ENCODE measurements at regions not wholly inside any gene's neighbourhood (a gene's known extent, or its start where the extent isn't known, plus 50 kb on each side); places are given as distances from the start of the nearest gene placed in this dataset.

DNA sequence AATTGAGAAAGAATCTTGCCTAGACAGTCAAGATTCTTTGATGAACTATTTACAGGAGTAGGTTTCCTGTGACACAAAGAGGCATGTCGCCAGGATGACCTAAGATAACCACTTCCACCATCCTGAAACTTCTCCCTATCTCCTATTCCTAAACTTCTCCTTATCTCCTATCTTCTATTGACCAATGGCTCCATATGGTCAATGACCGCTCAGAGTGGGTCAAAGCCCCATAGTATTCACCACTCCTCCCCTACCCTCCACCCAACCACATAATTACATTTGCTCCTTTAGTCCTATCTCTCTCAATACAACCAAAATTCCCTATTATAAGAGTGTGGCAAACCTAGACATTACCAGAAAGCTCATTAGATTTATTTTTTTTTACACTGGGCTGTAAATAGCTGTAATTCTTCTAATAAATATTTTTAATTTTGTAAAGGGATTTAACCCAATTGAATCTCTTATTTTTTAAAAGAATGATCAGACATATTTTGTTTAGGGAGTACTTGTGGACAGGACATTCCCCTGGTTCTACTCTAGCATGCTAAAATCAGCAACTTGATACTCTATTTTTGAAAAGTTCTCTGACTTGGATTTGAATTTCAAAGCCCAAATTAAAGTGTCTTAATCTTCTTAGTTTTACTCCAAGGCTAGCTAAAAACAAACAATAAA, 416.0 kb upstream of the CCNH start:
- no peak for DNase-seq
- H3K9ac ChIP-seq = no peak overlapping the region
- in situ Hi-C loops (cut with MboI) = no loop called here
- no peaks in the 10 kb centered on the region for H3K27me3 ChIP-seq (replicated peaks; ENCODE audit: insufficient read depth)
- no peak overlapping the region for H2AFZ ChIP-seq
- H3K9me3 ChIP-seq (ENCODE audit: low read depth) = no peaks in the 10 kb centered on the region
- H3K4me2 ChIP-seq (ENCODE audit: unreplicated experiment) = no peak overlapping the region
- H3K4me1 ChIP-seq (ENCODE audit: insufficient read depth) = no peaks in the 10 kb centered on the region
- H3K36me3 ChIP-seq (ENCODE audit: low read depth) = no peaks in the 10 kb centered on the region
- H3F3A ChIP-seq (ENCODE audit: insufficient read depth) = no peaks in the 10 kb centered on the region
- no peaks in the 10 kb centered on the region for H4K20me1 ChIP-seq (ENCODE audit: insufficient read depth)
- TF ChIP-seq EZH2 (IDR thresholded peaks at IDR 0.05; ENCODE audit: insufficient read depth, poor library complexity, severe bottlenecking) = no peak
- H3K4me3 ChIP-seq = no peak overlapping the region
- 11 to 19% methylated on average over 2 of the region's 2 CpGs for WGBS, 2 experiments (ENCODE audit: low coverage in 1 of 2, low lambda C conversion rate in 2 of 2, missing lambda C conversion rate in 2 of 2)
- no peak overlapping the region for H3K27ac ChIP-seq
- H3K79me2 ChIP-seq (ENCODE audit: insufficient read depth) = no peaks in the 10 kb centered on the region
- H3K9me2 ChIP-seq (ENCODE audit: insufficient read depth) = no peaks in the 10 kb centered on the region

GRCh38 chr5:87827539-87827938, 414.8 kb upstream of the CCNH start:
- Histone ChIP-seq H3K4me2 (ENCODE audit: unreplicated experiment) (no peak overlapping the region), H3K9me3 (ENCODE audit: low read depth) (no peaks in the 10 kb centered on the region)
- WGBS, 2 experiments (ENCODE audit: low coverage in 1 of 2, low lambda C conversion rate in 2 of 2, missing lambda C conversion rate in 2 of 2) = 20 to 30% methylated on average over 8 of the region's 8 CpGs

GRCh38 chr5:87826507-87826906, 413.8 kb upstream of the CCNH start:
- Histone ChIP-seq H3K36me3 (ENCODE audit: low read depth) (no peaks in the 10 kb centered on the region), H3K9me3 (ENCODE audit: low read depth) (no peaks in the 10 kb centered on the region), H3K9ac (no peak overlapping the region), H3K27me3 (replicated peaks; ENCODE audit: insufficient read depth) (no peaks in the 10 kb centered on the region), H4K20me1 (ENCODE audit: insufficient read depth) (no peaks in the 10 kb centered on the region), H3K4me2 (ENCODE audit: unreplicated experiment) (no peak overlapping the region), H3K4me1 (ENCODE audit: insufficient read depth) (no peaks in the 10 kb centered on the region), H3K27ac (no peak overlapping the region), H3K79me2 (ENCODE audit: insufficient read depth) (no peaks in the 10 kb centered on the region), H2AFZ (no peak overlapping the region), H3K9me2 (ENCODE audit: insufficient read depth) (no peaks in the 10 kb centered on the region), H3F3A (ENCODE audit: insufficient read depth) (no peaks in the 10 kb centered on the region), H3K4me3 (no peak overlapping the region)
- TF ChIP-seq EZH2 (IDR thresholded peaks at IDR 0.05; ENCODE audit: insufficient read depth, poor library complexity, severe bottlenecking) = no peak
- TF ChIP-seq EZH2phosphoT487 (IDR thresholded peaks at IDR 0.05; ENCODE audit: insufficient read depth, low read depth) = no peak
- 11% methylated on average over 3 of the region's 3 CpGs for WGBS, 2 experiments (ENCODE audit: low coverage in 1 of 2, low lambda C conversion rate in 2 of 2, missing lambda C conversion rate in 2 of 2)
- in situ Hi-C loops (cut with MboI) = no loop called here
- DNase-seq = no peak

More at GRCh38 chr5:87827539-87827938, 414.8 kb upstream of the CCNH start:
- peak; percentile 3 for DNase-seq
- Histone ChIP-seq H3K36me3 (ENCODE audit: low read depth) (no peaks in the 10 kb centered on the region), H3K4me3 (no peak overlapping the region), H3K27ac (no peak overlapping the region), H4K20me1 (ENCODE audit: insufficient read depth) (no peaks in the 10 kb centered on the region), H3K9me2 (ENCODE audit: insufficient read depth) (no peaks in the 10 kb centered on the region), H3K4me1 (ENCODE audit: insufficient read depth) (no peaks in the 10 kb centered on the region), H3K9ac (no peak overlapping the region), H3F3A (ENCODE audit: insufficient read depth) (no peaks in the 10 kb centered on the region), H2AFZ (no peak overlapping the region), H3K79me2 (ENCODE audit: insufficient read depth) (no peaks in the 10 kb centered on the region), H3K27me3 (replicated peaks; ENCODE audit: insufficient read depth) (no peaks in the 10 kb centered on the region)
- TF ChIP-seq EZH2phosphoT487 (IDR thresholded peaks at IDR 0.05; ENCODE audit: insufficient read depth, low read depth) (no peak), EZH2 (IDR thresholded peaks at IDR 0.05; ENCODE audit: insufficient read depth, poor library complexity, severe bottlenecking) (no peak)
- in situ Hi-C loops (cut with MboI) = no loop called here

DNA sequence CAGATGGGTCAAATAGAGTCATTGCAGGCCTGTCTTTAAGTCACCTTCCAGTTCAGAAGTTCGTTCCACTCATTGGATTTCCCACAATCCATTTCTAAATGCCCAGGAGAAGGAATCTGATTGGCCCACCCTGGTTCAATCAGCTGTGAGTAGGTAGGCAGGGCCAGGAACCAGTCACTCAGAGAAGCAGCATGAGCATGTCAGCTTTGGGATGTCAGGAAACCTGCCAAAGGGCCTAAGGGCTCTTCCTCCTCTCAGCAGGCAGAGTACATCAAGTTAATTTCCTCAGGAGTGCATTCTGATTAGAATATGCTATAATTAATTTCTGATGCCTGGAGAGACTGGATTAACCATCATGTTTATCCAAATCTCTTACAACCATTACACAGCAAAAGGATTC, 412.9 kb upstream of the CCNH start:
- H3K27ac ChIP-seq = no peak overlapping the region
- H3K79me2 ChIP-seq (ENCODE audit: insufficient read depth) = no peaks in the 10 kb centered on the region
- 0% methylated on average over 1 of the region's 1 CpG for WGBS, 2 experiments (ENCODE audit: low coverage in 1 of 2, low lambda C conversion rate in 2 of 2, missing lambda C conversion rate in 2 of 2)
- no peaks in the 10 kb centered on the region for H3K9me3 ChIP-seq (ENCODE audit: low read depth)
- no peak overlapping the region for H2AFZ ChIP-seq
- DNase-seq = no peak
- H3K9me2 ChIP-seq (ENCODE audit: insufficient read depth) = no peaks in the 10 kb centered on the region
- H3K4me1 ChIP-seq (ENCODE audit: insufficient read depth) = no peaks in the 10 kb centered on the region
- H3K9ac ChIP-seq = no peak overlapping the region
- H3F3A ChIP-seq (ENCODE audit: insufficient read depth) = no peaks in the 10 kb centered on the region
- no peak overlapping the region for H3K4me2 ChIP-seq (ENCODE audit: unreplicated experiment)
- in situ Hi-C loops (cut with MboI) = no loop called here
- no peak overlapping the region for H3K4me3 ChIP-seq
- TF ChIP-seq EZH2 (IDR thresholded peaks at IDR 0.05; ENCODE audit: insufficient read depth, poor library complexity, severe bottlenecking) (no peak), EZH2phosphoT487 (IDR thresholded peaks at IDR 0.05; ENCODE audit: insufficient read depth, low read depth) (no peak)
- H3K36me3 ChIP-seq (ENCODE audit: low read depth) = no peaks in the 10 kb centered on the region
- no peaks in the 10 kb centered on the region for H3K27me3 ChIP-seq (replicated peaks; ENCODE audit: insufficient read depth)
- H4K20me1 ChIP-seq (ENCODE audit: insufficient read depth) = no peaks in the 10 kb centered on the region

DNA sequence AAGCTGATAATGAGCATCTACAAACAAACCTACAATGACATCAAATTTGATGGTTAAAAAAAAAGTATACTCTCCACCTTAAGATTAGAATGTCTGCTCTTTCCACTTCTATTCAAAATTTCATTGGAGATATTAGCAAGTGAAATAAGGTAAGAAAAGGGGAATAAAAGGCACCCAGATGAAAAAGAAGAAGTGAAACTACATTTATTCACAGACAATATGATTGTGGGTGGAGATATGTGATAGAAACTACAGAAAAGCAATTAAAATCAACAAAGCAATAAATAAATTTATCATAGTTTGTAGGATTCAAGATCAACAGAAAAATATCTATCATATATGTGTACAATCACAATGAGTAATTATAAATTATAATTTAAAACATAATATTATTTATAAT, 395.1 kb upstream of the CCNH start:
- Histone ChIP-seq H3K4me1 (ENCODE audit: insufficient read depth) (no peaks in the 10 kb centered on the region), H3K27ac (no peak overlapping the region), H3K4me3 (no peak overlapping the region), H3K79me2 (ENCODE audit: insufficient read depth) (no peaks in the 10 kb centered on the region), H3K9me2 (ENCODE audit: insufficient read depth) (no peaks in the 10 kb centered on the region), H3K9me3 (ENCODE audit: low read depth) (no peaks in the 10 kb centered on the region), H3K27me3 (replicated peaks; ENCODE audit: insufficient read depth) (no peaks in the 10 kb centered on the region), H3K4me2 (ENCODE audit: unreplicated experiment) (no peak overlapping the region), H2AFZ (no peak overlapping the region), H4K20me1 (ENCODE audit: insufficient read depth) (no peaks in the 10 kb centered on the region), H3F3A (ENCODE audit: insufficient read depth) (no peaks in the 10 kb centered on the region), H3K9ac (no peak overlapping the region), H3K36me3 (ENCODE audit: low read depth) (no peaks in the 10 kb centered on the region)
- no peak for DNase-seq
- TF ChIP-seq EZH2phosphoT487 (IDR thresholded peaks at IDR 0.05; ENCODE audit: insufficient read depth, low read depth) = no peak
- TF ChIP-seq EZH2 (IDR thresholded peaks at IDR 0.05; ENCODE audit: insufficient read depth, poor library complexity, severe bottlenecking) = no peak
- in situ Hi-C loops (cut with MboI) = no loop called here

Measured in GM23248 (cell line).